ENCODE measurements at regions not wholly inside any gene's neighbourhood (a gene's known extent, or its start where the extent isn't known, plus 50 kb on each side); places are given as distances from the start of the nearest gene placed in this dataset.

GRCh38 chr20:6708010-6708409 lies 59.5 kb upstream of the BMP2 start:
- Histone ChIP-seq H3K27ac (peak overlapping the region; percentile 73 to 92 (median 84)), H3K4me1 (peaks cover 33 to 79% (median 61%) of the 10 kb centered on the region in 4 donors), H3K27me3 (no peaks in the 10 kb centered on the region), H3K4me3 (no peak overlapping the region), H3K36me3 (no peaks in the 10 kb centered on the region), H3K9me3 (no peaks in the 10 kb centered on the region)
- intact Hi-C loops (cut with DNase I; ENCODE audit: low total_unique reads) = no loop called here
- TF ChIP-seq POLR2AphosphoS5 (IDR thresholded peaks at IDR 0.05) (peak in 2 of 3 donors; percentile 73 to 87), CTCF (IDR thresholded peaks at IDR 0.05) (no peak)
- 0 to 17% (median 11%) methylated on average over 1 of the region's 1 CpG for WGBS, 5 donors
- peak; percentile 84 to 85 for DNase-seq

- Histone ChIP-seq H3K36me3 (no peaks in the 10 kb centered on the region), H3K27ac (peak overlapping the region; percentile 73 to 92 (median 84)), H3K4me1 (peaks cover 33 to 84% (median 64%) of the 10 kb centered on the region in 4 donors), H3K27me3 (no peaks in the 10 kb centered on the region), H3K9me3 (no peaks in the 10 kb centered on the region), H3K4me3 (no peak overlapping the region)
- 52 to 62% (median 54%) methylated on average over 7 of the region's 7 CpGs for WGBS, 5 donors
- intact Hi-C loops (cut with DNase I; ENCODE audit: low total_unique reads) = no loop called here
- TF ChIP-seq EP300 (IDR thresholded peaks at IDR 0.05) = no peak
- TF ChIP-seq POLR2AphosphoS5 (IDR thresholded peaks at IDR 0.05) = no peak
- no peak for TF ChIP-seq CTCF (IDR thresholded peaks at IDR 0.05)
- TF ChIP-seq POLR2A (IDR thresholded peaks at IDR 0.05) = no peak
- no peak for DNase-seq
These were observed 60.1 kb upstream of the BMP2 start for GRCh38 chr20:6707321-6707831.

- 88 to 94% (median 92%) methylated on average over 7 of the region's 7 CpGs for WGBS, 5 donors
- intact Hi-C loops (cut with DNase I; ENCODE audit: low total_unique reads) = no loop called here
- TF ChIP-seq POLR2AphosphoS5 (IDR thresholded peaks at IDR 0.05) (no peak), CTCF (IDR thresholded peaks at IDR 0.05) (no peak), POLR2A (IDR thresholded peaks at IDR 0.05) (no peak), EP300 (IDR thresholded peaks at IDR 0.05) (no peak)
- no peak for DNase-seq
- H3K4me3 ChIP-seq = no peak overlapping the region
- H3K27ac ChIP-seq = peak overlapping the region in 3 of 5 donors; percentile 84 to 91 (median 87)
- no peaks in the 10 kb centered on the region for H3K27me3 ChIP-seq
- H3K4me1 ChIP-seq = peaks cover 42 to 86% (median 70%) of the 10 kb centered on the region in 4 donors
- no peaks in the 10 kb centered on the region for H3K9me3 ChIP-seq
- no peaks in the 10 kb centered on the region for H3K36me3 ChIP-seq
These were observed 61.4 kb upstream of the BMP2 start for GRCh38 chr20:6705926-6706548.

GRCh38 chr20:6705106-6705766 lies 62.2 kb upstream of the BMP2 start:
- Histone ChIP-seq H3K27me3 (no peaks in the 10 kb centered on the region), H3K4me1 (peaks cover 38 to 86% (median 75%) of the 10 kb centered on the region in 4 donors), H3K4me3 (no peak overlapping the region), H3K36me3 (no peaks in the 10 kb centered on the region), H3K9me3 (no peaks in the 10 kb centered on the region), H3K27ac (peak overlapping the region; percentile 49 to 91 (median 84))
- intact Hi-C loops (cut with DNase I; ENCODE audit: low total_unique reads) = no loop called here
- 77 to 83% (median 80%) methylated on average over 6 of the region's 6 CpGs for WGBS, 5 donors
- DNase-seq = no peak
- TF ChIP-seq POLR2A (IDR thresholded peaks at IDR 0.05) (no peak), POLR2AphosphoS5 (IDR thresholded peaks at IDR 0.05) (no peak), EP300 (IDR thresholded peaks at IDR 0.05) (no peak)
